ENCODE measurements at regions not wholly inside any gene's neighbourhood (a gene's known extent, or its start where the extent isn't known, plus 50 kb on each side); places are given as distances from the start of the nearest gene placed in this dataset.
"Not testable (repeated sequence)": the region's sequence is repeated elsewhere in the genome, so short reads cannot be mapped to it uniquely, and the experiment has no call there.

- DNase-seq (ENCODE audit: low spot score), result not testable (repeated sequence)
Measured at GRCh38 chr14:97148021-97148420, 350.8 kb downstream of the VRK1 start.

- DNase-seq (ENCODE audit: low spot score), result no peak
Measured at GRCh38 chr14:97149775-97150174, 352.6 kb downstream of the VRK1 start.

- DNase-seq (ENCODE audit: low spot score), result peak; percentile 78
Measured at GRCh38 chr14:97153527-97153926, 356.3 kb downstream of the VRK1 start.

- DNase-seq (ENCODE audit: low spot score), result no peak
Measured at GRCh38 chr14:97155320-97155719, 358.1 kb downstream of the VRK1 start.

GRCh38 chr14:97155814-97156213, 358.6 kb downstream of the VRK1 start:
- DNase-seq (ENCODE audit: low spot score), result no peak

- no peak for DNase-seq (ENCODE audit: low spot score)
Measured at GRCh38 chr14:97156705-97157104, 359.5 kb downstream of the VRK1 start.

- no peak for DNase-seq (ENCODE audit: low spot score)
Measured at GRCh38 chr14:97158102-97158501, 360.9 kb downstream of the VRK1 start.

GRCh38 chr14:97159124-97159523, 361.9 kb downstream of the VRK1 start:
- no peak for DNase-seq (ENCODE audit: low spot score)

- no peak for DNase-seq (ENCODE audit: low spot score)
Measured at GRCh38 chr14:97162621-97163020, 365.4 kb downstream of the VRK1 start.

GRCh38 chr14:97164021-97164420, 366.8 kb downstream of the VRK1 start:
- DNase-seq (ENCODE audit: low spot score), result no peak

- DNase-seq (ENCODE audit: low spot score), result no peak
Measured at GRCh38 chr14:97166497-97166896, 369.3 kb downstream of the VRK1 start.

- not testable (repeated sequence) for DNase-seq (ENCODE audit: low spot score)
Measured at GRCh38 chr14:97167577-97167976, 370.4 kb downstream of the VRK1 start.

GRCh38 chr14:97172644-97173043, 375.5 kb downstream of the VRK1 start:
- no peak for DNase-seq (ENCODE audit: low spot score)

GRCh38 chr14:97177016-97177415, 379.8 kb downstream of the VRK1 start:
- DNase-seq (ENCODE audit: low spot score), result no peak

GRCh38 chr14:97177635-97178034, 380.5 kb downstream of the VRK1 start:
- no peak for DNase-seq (ENCODE audit: low spot score)

- no peak for DNase-seq (ENCODE audit: low spot score)
Measured at GRCh38 chr14:97178781-97179180, 381.6 kb downstream of the VRK1 start.

GRCh38 chr14:97179573-97179972, 382.4 kb downstream of the VRK1 start:
- no peak for DNase-seq (ENCODE audit: low spot score)

GRCh38 chr14:97180304-97181200, 383.4 kb downstream of the VRK1 start:
- peak; percentile 70 for DNase-seq (ENCODE audit: low spot score)

- DNase-seq (ENCODE audit: low spot score), result no peak
Measured at GRCh38 chr14:97185186-97185585, 388.0 kb downstream of the VRK1 start.

- DNase-seq (ENCODE audit: low spot score), result no peak
Measured at GRCh38 chr14:97187916-97188315, 390.7 kb downstream of the VRK1 start.

GRCh38 chr14:97196336-97196735, 399.2 kb downstream of the VRK1 start:
- DNase-seq (ENCODE audit: low spot score), result no peak

- no peak for DNase-seq (ENCODE audit: low spot score)
Measured at GRCh38 chr14:97198813-97199212, 401.6 kb downstream of the VRK1 start.

GRCh38 chr14:97200245-97200644, 403.1 kb downstream of the VRK1 start:
- no peak for DNase-seq (ENCODE audit: low spot score)

- no peak for DNase-seq (ENCODE audit: low spot score)
Measured at GRCh38 chr14:97206916-97207315, 409.7 kb downstream of the VRK1 start.
